ENCODE measurements at regions not wholly inside any gene's neighbourhood (a gene's known extent, or its start where the extent isn't known, plus 50 kb on each side); places are given as distances from the start of the nearest gene placed in this dataset.

GRCh38 chr15:20642054-20642767 is 100.6 kb upstream of the GOLGA6L6 start:
- CTCF ChIA-PET (ENCODE audit: partially characterized antibody) = no interaction called here
- no peak for TF ChIP-seq SAP30 (IDR thresholded peaks at IDR 0.05; ENCODE audit: insufficient read depth, insufficient replicate concordance, low read length)
- TF ChIP-seq SP1 (IDR thresholded peaks at IDR 0.05; ENCODE audit: low read depth, low read length) = no peak
- no peak for TF ChIP-seq RBBP5 (IDR thresholded peaks at IDR 0.05; ENCODE audit: borderline replicate concordance, low read depth, low read length)
- no peak for TF ChIP-seq ATF2 (IDR thresholded peaks at IDR 0.05; ENCODE audit: low read length)
- TF ChIP-seq ATF3 (IDR thresholded peaks at IDR 0.05; ENCODE audit: insufficient read depth, low read depth, low read length) = no peak
- TF ChIP-seq EGR1 (IDR thresholded peaks at IDR 0.05; ENCODE audit: borderline replicate concordance, low read depth, low read length) = no peak
- TF ChIP-seq MAFK (IDR thresholded peaks at IDR 0.05; ENCODE audit: low read depth, low read length) = no peak
- TF ChIP-seq TAF1 (IDR thresholded peaks at IDR 0.05; ENCODE audit: low read depth, low read length) = no peak
- TF ChIP-seq BRCA1 (IDR thresholded peaks at IDR 0.05; ENCODE audit: low read depth, low read length) = no peak
- no peak for TF ChIP-seq SP2 (IDR thresholded peaks at IDR 0.05; ENCODE audit: low read length)
- TF ChIP-seq ASH2L (IDR thresholded peaks at IDR 0.05; ENCODE audit: low read length) = no peak

More at GRCh38 chr15:20642054-20642767, 100.6 kb upstream of the GOLGA6L6 start:
- H2BK12ac ChIP-seq (ENCODE audit: low read depth, low read length) = no peak overlapping the region
- H3K36me3 ChIP-seq (ENCODE audit: control insufficient read depth in 2 of 4, insufficient read depth in 4 of 4, low read length in 3 of 4) = no peaks in the 10 kb centered on the region
- no peaks in the 10 kb centered on the region for H3K4me1 ChIP-seq (replicated peaks in 1 of 4; ENCODE audit: control insufficient read depth in 3 of 4, insufficient read depth in 4 of 4, low read length in 3 of 4)
- H3K79me1 ChIP-seq (ENCODE audit: low read depth, low read length) = no peaks in the 10 kb centered on the region
- no peak overlapping the region for H4K8ac ChIP-seq (ENCODE audit: extremely low read depth, insufficient read depth, low read length)
- H2BK120ac ChIP-seq (replicated peaks; ENCODE audit: low read depth, low read length) = no peak overlapping the region
- no peak overlapping the region for H3K56ac ChIP-seq (replicated peaks; ENCODE audit: insufficient read length, low read depth, low read length)
- WGBS, 2 experiments (ENCODE audit: extremely low coverage in 1 of 2, insufficient coverage in 1 of 2, insufficient read length in 1 of 2, insufficient replicate concordance in 2 of 2, low coverage in 1 of 2, low lambda C conversion rate in 2 of 2, missing lambda C conversion rate in 1 of 2) = 62% methylated on average over 6 of the region's 6 CpGs; no CpG with 5 or more reads in 1 of the 2 experiments
- FAIRE-seq (no peak), DNase-seq (ENCODE audit: low read depth in 1 of 2, low spot score in 2 of 2) (no peak)
- H3K4me2 ChIP-seq (ENCODE audit: insufficient read depth in 1 of 2, low read depth in 2 of 2, low read length in 2 of 2) = no peak overlapping the region
- no peaks in the 10 kb centered on the region for H3K23me2 ChIP-seq (ENCODE audit: low read depth, low read length)
- H3K9me3 ChIP-seq (ENCODE audit: insufficient read depth in 2 of 2, low read depth in 1 of 2, low read length in 1 of 2) = peaks cover 26 to 35% of the 10 kb centered on the region in 2 experiments
- no peak overlapping the region for H2BK5ac ChIP-seq (ENCODE audit: low read depth, low read length)
- H3K27ac ChIP-seq (ENCODE audit: low read depth, low read length) = no peak overlapping the region
- no peak overlapping the region for H4K5ac ChIP-seq (ENCODE audit: insufficient read length, low read depth, low read length)
- no peak overlapping the region for H2AK5ac ChIP-seq (ENCODE audit: low read depth, low read length)
- no peak overlapping the region for H3K4ac ChIP-seq (replicated peaks; ENCODE audit: insufficient read length, low read depth, low read length)
- no peak overlapping the region for H4K91ac ChIP-seq (replicated peaks; ENCODE audit: insufficient read length, low read length)
- POLR2A ChIA-PET (ENCODE audit: partially characterized antibody) = no interaction called here
- H3K18ac ChIP-seq (ENCODE audit: extremely low read depth, low read length) = no peak overlapping the region
- H4K20me1 ChIP-seq (replicated peaks in 1 of 2; ENCODE audit: control insufficient read depth in 1 of 2, insufficient read depth in 2 of 2, low read length in 2 of 2) = no peaks in the 10 kb centered on the region
- no peaks in the 10 kb centered on the region for H3K27me3 ChIP-seq (replicated peaks in 1 of 4; ENCODE audit: control insufficient read depth in 3 of 4, extremely low read depth in 1 of 4, insufficient read depth in 3 of 4, low read length in 3 of 4)
- H3K23ac ChIP-seq (ENCODE audit: insufficient read length) = no peak overlapping the region
- H2BK15ac ChIP-seq (ENCODE audit: low read length) = no peak overlapping the region
- no peaks in the 10 kb centered on the region for H3K79me2 ChIP-seq (ENCODE audit: control insufficient read depth in 1 of 2, insufficient read depth in 2 of 2, low read length in 2 of 2)
- H2AFZ ChIP-seq (ENCODE audit: low read length) = no peak overlapping the region
- H3K4me3 ChIP-seq (ENCODE audit: extremely low read depth in 1 of 4, insufficient read depth in 2 of 4, low read depth in 3 of 4, low read length in 4 of 4) = no peak overlapping the region
- no peak overlapping the region for H2BK20ac ChIP-seq (ENCODE audit: low read length)
- H3K9ac ChIP-seq (replicated peaks in 1 of 4; ENCODE audit: extremely low read depth in 1 of 4, low read depth in 3 of 4, low read length in 3 of 4) = no peak overlapping the region
- no peak overlapping the region for H3K14ac ChIP-seq (ENCODE audit: insufficient read length)

All from H1 (cell line).